Ascending aorta (tissue), 2 donors: ENCODE measurements at regions not wholly inside any gene's neighbourhood (a gene's known extent, or its start where the extent isn't known, plus 50 kb on each side); places are given as distances from the start of the nearest gene placed in this dataset.

ENCODE experiments used
- DNase-seq, 2 donors: peaks; one replicate each; pipeline ENCODE4 v3.0.0-alpha.2; 2019; ENCODE audit warnings: low spot score in 2 of 2
- H3K27ac ChIP-seq, 2 donors: fragments of 200-600 bp; sonication (generic); one replicate each; pipeline ENCODE4 v1.5.1; 2016 to 2017; ENCODE audit warnings: mild to moderate bottlenecking in 1 of 2
- H3K27me3 ChIP-seq: fragments of 200-600 bp; sonication (generic); one replicate; pipeline ENCODE4 v1.5.1; 2017
- H3K36me3 ChIP-seq, 2 donors: fragments of 200-600 bp; sonication (generic); one replicate each; pipeline ENCODE4 v1.5.1; 2016
- H3K4me1 ChIP-seq, 2 donors: fragments of 200-600 bp; sonication (generic); one replicate each; pipeline ENCODE4 v1.5.1; 2016 to 2017; ENCODE audit warnings: mild to moderate bottlenecking in 1 of 2
- H3K4me3 ChIP-seq, 2 donors: fragments of 200-600 bp; sonication (generic); one replicate each; pipeline ENCODE4 v1.5.1; 2016 to 2017; ENCODE audit warnings: mild to moderate bottlenecking in 1 of 2
- H3K9me3 ChIP-seq, 2 donors: fragments of 200-600 bp; sonication (generic); one replicate each; pipeline ENCODE4 v1.5.1; 2016
- CTCF ChIP-seq, 3 experiments: fragments of 200-600 bp in 2 of 3; fragments of 450-650 bp in 1 of 3; sonication (generic) in 2 of 3; IDR thresholded peaks; one replicate each; pipeline ENCODE4 v1.5.1; 2016 to 2019; ENCODE audit warnings: antibody characterized with exemption in 3 of 3, mild to moderate bottlenecking in 1 of 3, moderate library complexity in 1 of 3
- intact Hi-C: fragments of 100-400 bp; cut with DNase I; formaldehyde crosslinking; loops from one replicate; pipeline ENCODE4 v1.15.1; 2023

- intact Hi-C loops = no loop called here
- DNase-seq = no peak
- no peaks in the 10 kb centered on the region for H3K4me1 ChIP-seq
- H3K4me3 ChIP-seq = no peak overlapping the region
- TF ChIP-seq CTCF (IDR thresholded peaks at IDR 0.05) = no peak
- H3K9me3 ChIP-seq = no peaks in the 10 kb centered on the region
- H3K27ac ChIP-seq = no peak overlapping the region
- H3K36me3 ChIP-seq = no peaks in the 10 kb centered on the region
- H3K27me3 ChIP-seq = no peaks in the 10 kb centered on the region
Observed at GRCh38 chr11:70844387-70844786, 408.0 kb downstream of the SHANK2 start.

- no peaks in the 10 kb centered on the region for H3K9me3 ChIP-seq
- no peak overlapping the region for H3K27ac ChIP-seq
- H3K27me3 ChIP-seq = no peaks in the 10 kb centered on the region
- H3K36me3 ChIP-seq = no peaks in the 10 kb centered on the region
- intact Hi-C loops = no loop called here
- no peak for TF ChIP-seq CTCF (IDR thresholded peaks at IDR 0.05)
- H3K4me1 ChIP-seq = no peaks in the 10 kb centered on the region
- DNase-seq = no peak
- no peak overlapping the region for H3K4me3 ChIP-seq
Observed at GRCh38 chr11:70845591-70846041, 406.8 kb downstream of the SHANK2 start.

- no peak overlapping the region for H3K4me3 ChIP-seq
- no peaks in the 10 kb centered on the region for H3K36me3 ChIP-seq
- no peaks in the 10 kb centered on the region for H3K4me1 ChIP-seq
- no peak for TF ChIP-seq CTCF (IDR thresholded peaks at IDR 0.05)
- H3K27ac ChIP-seq = no peak overlapping the region
- no peaks in the 10 kb centered on the region for H3K9me3 ChIP-seq
- H3K27me3 ChIP-seq = no peaks in the 10 kb centered on the region
- DNase-seq = no peak
- intact Hi-C loops = no loop called here
Observed at GRCh38 chr11:70846781-70847655, 405.4 kb downstream of the SHANK2 start.

GRCh38 chr11:70848243-70848750 is 404.1 kb downstream of the SHANK2 start:
- no peaks in the 10 kb centered on the region for H3K36me3 ChIP-seq
- no peak overlapping the region for H3K4me3 ChIP-seq
- H3K27ac ChIP-seq = no peak overlapping the region
- intact Hi-C loops = no loop called here
- no peaks in the 10 kb centered on the region for H3K4me1 ChIP-seq
- no peaks in the 10 kb centered on the region for H3K9me3 ChIP-seq
- no peak for TF ChIP-seq CTCF (IDR thresholded peaks at IDR 0.05)
- no peak for DNase-seq
- H3K27me3 ChIP-seq = no peaks in the 10 kb centered on the region

- no peaks in the 10 kb centered on the region for H3K4me1 ChIP-seq
- DNase-seq = no peak
- no peak overlapping the region for H3K4me3 ChIP-seq
- intact Hi-C loops = no loop called here
- no peaks in the 10 kb centered on the region for H3K27me3 ChIP-seq
- no peaks in the 10 kb centered on the region for H3K9me3 ChIP-seq
- no peak for TF ChIP-seq CTCF (IDR thresholded peaks at IDR 0.05)
- no peak overlapping the region for H3K27ac ChIP-seq
- no peaks in the 10 kb centered on the region for H3K36me3 ChIP-seq
Observed at GRCh38 chr11:70849031-70849430, 403.3 kb downstream of the SHANK2 start.
